ENCODE measurements at regions not wholly inside any gene's neighbourhood (a gene's known extent, or its start where the extent isn't known, plus 50 kb on each side); places are given as distances from the start of the nearest gene placed in this dataset.
A peak's percentile ranks its signal among the peaks of the same experiment; 100 is the strongest.
"Not testable (repeated sequence)": the region's sequence is repeated elsewhere in the genome, so short reads cannot be mapped to it uniquely, and the experiment has no call there.

GRCh38 chr19:34095411-34095810, 76.9 kb upstream of the LSM14A start:
- POLR2A ChIA-PET: not testable (repeated sequence)

GRCh38 chr19:34096020-34096915, 76.0 kb upstream of the LSM14A start:
- peak in 1 of 5 donors; percentile 16 for DNase-seq
- peaks cover 11% of the 10 kb centered on the region for H3K27me3 ChIP-seq (ENCODE audit: insufficient read depth, low read length, poor library complexity, severe bottlenecking)
- Mint-ChIP-seq H3K27me3 (peaks cover 4 to 23% of the 10 kb centered on the region in 2 donors), H3K4me3 (no peak overlapping the region), H3K9me3 (no peaks in the 10 kb centered on the region), H3K27ac (no peak overlapping the region), H3K4me1 (peaks cover 1 to 4% (median 3%) of the 10 kb centered on the region in 3 donors), H3K36me3 (no peaks in the 10 kb centered on the region)
- no peak overlapping the region for H3K4me3 ChIP-seq (ENCODE audit: low read length)
- ChIA-PET CTCF (interaction anchor here (1.3 to 3.0 kb wide), 3 partner anchors 8 to 319 kb away, joined by 5 to 17 read pairs (median 6); no protein-coding TSS in a partner anchor), POLR2A (no interaction called here)
- H3K9me3 ChIP-seq (ENCODE audit: low read length): no peaks in the 10 kb centered on the region
- no peak overlapping the region for H3K27ac ChIP-seq (ENCODE audit: low read depth, low read length)
- no peaks in the 10 kb centered on the region for H3K4me1 ChIP-seq (ENCODE audit: insufficient read depth, low read length)
- no peaks in the 10 kb centered on the region for H3K36me3 ChIP-seq (ENCODE audit: insufficient read depth, low read length)

More at GRCh38 chr19:34095411-34095810, 76.9 kb upstream of the LSM14A start:
- DNase-seq; H3K4me3 ChIP-seq (ENCODE audit: low read length); H3K4me1 ChIP-seq (ENCODE audit: insufficient read depth, low read length); H3K36me3 Mint-ChIP-seq; H3K9me3 Mint-ChIP-seq; H3K9me3 ChIP-seq (ENCODE audit: low read length); H3K4me1 Mint-ChIP-seq; H3K27ac ChIP-seq (ENCODE audit: low read depth, low read length); H3K4me3 Mint-ChIP-seq; H3K27ac Mint-ChIP-seq; H3K36me3 ChIP-seq (ENCODE audit: insufficient read depth, low read length): not testable (repeated sequence)
- CTCF ChIA-PET: interaction anchor here (2.1 to 3.0 kb wide), 2 partner anchors 10 to 318 kb away, joined by 6 to 17 read pairs; no protein-coding TSS in a partner anchor
- peaks cover 11% of the 10 kb centered on the region for H3K27me3 ChIP-seq (ENCODE audit: insufficient read depth, low read length, poor library complexity, severe bottlenecking)
- peaks cover 4 to 25% of the 10 kb centered on the region in 2 donors for H3K27me3 Mint-ChIP-seq

DNA sequence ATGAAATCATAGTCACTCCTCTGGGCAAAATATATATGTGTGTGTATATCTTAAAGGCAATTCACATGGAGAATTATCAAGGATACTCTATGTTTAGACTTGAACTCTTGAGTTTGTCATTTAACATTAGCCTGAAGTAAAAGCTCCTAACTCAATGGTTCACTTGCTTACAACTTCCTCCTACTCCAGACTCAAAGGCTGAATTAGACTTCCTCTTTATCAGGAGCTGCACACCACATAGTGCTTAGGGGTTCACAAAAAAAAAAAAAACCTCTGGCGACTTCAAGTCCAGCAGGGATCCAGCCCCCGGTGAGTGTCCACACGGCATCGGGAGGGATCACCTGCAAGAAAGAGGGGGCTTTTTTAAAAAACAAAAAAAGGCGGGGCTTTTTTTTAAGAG, 68.2 kb upstream of the LSM14A start:
- Mint-ChIP-seq H3K4me1 (no peaks in the 10 kb centered on the region), H3K4me3 (no peak overlapping the region), H3K27me3 (peaks cover 19 to 39% of the 10 kb centered on the region in 2 donors), H3K36me3 (no peaks in the 10 kb centered on the region), H3K27ac (no peak overlapping the region), H3K9me3 (no peaks in the 10 kb centered on the region)
- H3K36me3 ChIP-seq (ENCODE audit: insufficient read depth, low read length): no peaks in the 10 kb centered on the region
- no peak overlapping the region for H3K4me3 ChIP-seq (ENCODE audit: low read length)
- CTCF ChIA-PET: interaction anchor here (1.0 kb wide), 1 partner anchor 27 kb away, joined by 3 read pairs; no protein-coding TSS in a partner anchor
- H3K27me3 ChIP-seq (ENCODE audit: insufficient read depth, low read length, poor library complexity, severe bottlenecking): no peaks in the 10 kb centered on the region
- H3K27ac ChIP-seq (ENCODE audit: low read depth, low read length): no peak overlapping the region
- no peak for DNase-seq
- H3K4me1 ChIP-seq (ENCODE audit: insufficient read depth, low read length): no peaks in the 10 kb centered on the region
- POLR2A ChIA-PET: no interaction called here
- H3K9me3 ChIP-seq (ENCODE audit: low read length): no peaks in the 10 kb centered on the region

GRCh38 chr19:34104557-34104956, 67.7 kb upstream of the LSM14A start:
- Mint-ChIP-seq H3K36me3 (no peaks in the 10 kb centered on the region), H3K27me3 (peaks cover 19 to 36% of the 10 kb centered on the region in 2 donors), H3K9me3 (no peaks in the 10 kb centered on the region), H3K4me1 (no peaks in the 10 kb centered on the region), H3K27ac (no peak overlapping the region), H3K4me3 (no peak overlapping the region)
- no peak overlapping the region for H3K4me3 ChIP-seq (ENCODE audit: low read length)
- H3K4me1 ChIP-seq (ENCODE audit: insufficient read depth, low read length): no peaks in the 10 kb centered on the region
- POLR2A ChIA-PET: no interaction called here
- no peak for DNase-seq
- no peaks in the 10 kb centered on the region for H3K27me3 ChIP-seq (ENCODE audit: insufficient read depth, low read length, poor library complexity, severe bottlenecking)
- H3K9me3 ChIP-seq (ENCODE audit: low read length): no peaks in the 10 kb centered on the region
- CTCF ChIA-PET: interaction anchor here (0.7 to 1.3 kb wide), 3 partner anchors 8 to 63 kb away, joined by 3 to 6 read pairs (median 3); no protein-coding TSS in a partner anchor
- H3K36me3 ChIP-seq (ENCODE audit: insufficient read depth, low read length): no peaks in the 10 kb centered on the region
- no peak overlapping the region for H3K27ac ChIP-seq (ENCODE audit: low read depth, low read length)

- Mint-ChIP-seq H3K4me1 (no peaks in the 10 kb centered on the region), H3K9me3 (no peaks in the 10 kb centered on the region), H3K36me3 (no peaks in the 10 kb centered on the region), H3K4me3 (no peak overlapping the region), H3K27ac (no peak overlapping the region), H3K27me3 (peaks cover 19 to 28% of the 10 kb centered on the region in 2 donors)
- Histone ChIP-seq H3K27ac (ENCODE audit: low read depth, low read length) (no peak overlapping the region), H3K9me3 (ENCODE audit: low read length) (no peaks in the 10 kb centered on the region), H3K36me3 (ENCODE audit: insufficient read depth, low read length) (no peaks in the 10 kb centered on the region), H3K4me3 (ENCODE audit: low read length) (no peak overlapping the region), H3K4me1 (ENCODE audit: insufficient read depth, low read length) (no peaks in the 10 kb centered on the region), H3K27me3 (ENCODE audit: insufficient read depth, low read length, poor library complexity, severe bottlenecking) (no peaks in the 10 kb centered on the region)
- DNase-seq: no peak
- POLR2A ChIA-PET: no interaction called here
- CTCF ChIA-PET: no interaction called here
Measured at GRCh38 chr19:34109596-34109995, 62.7 kb upstream of the LSM14A start.

GRCh38 chr19:34118879-34119748, 53.2 kb upstream of the LSM14A start:
- ChIA-PET CTCF (no interaction called here), POLR2A (no interaction called here)
- H3K27me3 Mint-ChIP-seq: peaks cover 13 to 20% of the 10 kb centered on the region in 2 donors
- no peak overlapping the region for H3K27ac Mint-ChIP-seq
- peak in 1 of 5 donors; percentile 30 for DNase-seq
- H3K9me3 Mint-ChIP-seq: no peaks in the 10 kb centered on the region
- H3K36me3 Mint-ChIP-seq: no peaks in the 10 kb centered on the region
- H3K9me3 ChIP-seq (ENCODE audit: low read length): no peaks in the 10 kb centered on the region
- H3K36me3 ChIP-seq (ENCODE audit: insufficient read depth, low read length): no peaks in the 10 kb centered on the region
- no peaks in the 10 kb centered on the region for H3K27me3 ChIP-seq (ENCODE audit: insufficient read depth, low read length, poor library complexity, severe bottlenecking)
- H3K4me3 ChIP-seq (ENCODE audit: low read length): no peak overlapping the region
- peaks cover 0 to 4% (median 0%) of the 10 kb centered on the region in 3 donors for H3K4me1 Mint-ChIP-seq
- no peak overlapping the region for H3K27ac ChIP-seq (ENCODE audit: low read depth, low read length)
- H3K4me3 Mint-ChIP-seq: no peak overlapping the region
- H3K4me1 ChIP-seq (ENCODE audit: insufficient read depth, low read length): peaks cover 10% of the 10 kb centered on the region

DNA sequence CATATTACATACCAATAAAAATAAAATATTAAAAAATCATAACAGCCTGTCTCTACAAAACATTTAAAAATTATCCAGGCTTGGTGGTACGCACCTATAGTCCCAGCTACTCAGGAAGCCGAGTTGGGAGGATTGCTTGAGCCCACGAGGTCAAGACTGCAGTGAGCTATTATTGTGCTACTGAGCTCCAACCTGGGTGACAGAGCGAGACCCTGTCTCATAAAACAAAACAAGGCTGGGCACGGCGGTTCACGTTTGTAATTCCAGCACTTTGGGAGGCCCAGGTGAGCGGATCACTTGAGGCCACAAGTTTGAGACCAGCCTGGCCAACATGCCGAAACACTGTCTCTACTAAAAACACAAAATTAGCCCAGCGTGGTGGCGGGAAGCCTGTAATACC, 52.2 kb upstream of the LSM14A start:
- H3K27ac ChIP-seq (ENCODE audit: low read depth, low read length): no peak overlapping the region
- H3K36me3 ChIP-seq (ENCODE audit: insufficient read depth, low read length): no peaks in the 10 kb centered on the region
- Mint-ChIP-seq H3K27me3 (peaks cover 10 to 20% of the 10 kb centered on the region in 2 donors), H3K27ac (no peak overlapping the region), H3K36me3 (no peaks in the 10 kb centered on the region), H3K9me3 (no peaks in the 10 kb centered on the region), H3K4me3 (no peak overlapping the region), H3K4me1 (peaks cover 0 to 4% (median 0%) of the 10 kb centered on the region in 3 donors)
- POLR2A ChIA-PET: no interaction called here
- H3K9me3 ChIP-seq (ENCODE audit: low read length): no peaks in the 10 kb centered on the region
- DNase-seq: no peak
- H3K4me3 ChIP-seq (ENCODE audit: low read length): no peak overlapping the region
- peaks cover 10% of the 10 kb centered on the region for H3K4me1 ChIP-seq (ENCODE audit: insufficient read depth, low read length)
- CTCF ChIA-PET: no interaction called here
- H3K27me3 ChIP-seq (ENCODE audit: insufficient read depth, low read length, poor library complexity, severe bottlenecking): no peaks in the 10 kb centered on the region

All from CD8-positive, alpha-beta memory T cell (primary cell).